H1 (cell line): ENCODE measurements at regions not wholly inside any gene's neighbourhood (a gene's known extent, or its start where the extent isn't known, plus 50 kb on each side); places are given as distances from the start of the nearest gene placed in this dataset.

ENCODE experiments used
- ATF3 ChIP-seq: IDR thresholded peaks from 2 replicates; pipeline ENCODE4 v1.6.1; 2011; ENCODE audit warnings: low read depth, mild to moderate bottlenecking, low read length; ENCODE audit not compliant: insufficient read depth
- CEBPB ChIP-seq: IDR thresholded peaks from 2 replicates; pipeline ENCODE4 v1.6.1; 2012; ENCODE audit warnings: low read depth, low read length
- CHD2 ChIP-seq: IDR thresholded peaks from 2 replicates; pipeline ENCODE4 v1.6.1; 2012; ENCODE audit warnings: low read length, improper control_type of control experiment
- CTCF ChIP-seq, 3 experiments: IDR thresholded peaks; 1 replicate in 2 of 3; 2 replicates in 1 of 3; pipeline versions ENCODE4 v1.5.1 to v1.6.1; 2011; ENCODE audit warnings: low read length in 3 of 3, mild to moderate bottlenecking in 3 of 3, inconsistent platforms in 2 of 3, low read depth in 1 of 3, moderate library complexity in 1 of 3; ENCODE audit not compliant: insufficient read depth in 1 of 3; ENCODE audit errors: control extremely low read depth in 1 of 3
- EGR1 ChIP-seq: IDR thresholded peaks from 2 replicates; pipeline ENCODE4 v1.6.1; 2011; ENCODE audit warnings: low read depth, low read length, borderline replicate concordance
- EZH2 ChIP-seq: fragments of 200-600 bp; sonication (generic); IDR thresholded peaks from 2 replicates; pipeline ENCODE4 v1.7.1; 2012; ENCODE audit warnings: low read depth, mild to moderate bottlenecking, moderate library complexity, low read length, inconsistent platforms; ENCODE audit not compliant: severe bottlenecking
- HDAC2 ChIP-seq, 2 experiments: fragments of 300-600 bp in 1 of 2; sonication (generic) in 1 of 2; IDR thresholded peaks; 2 replicates each; pipeline ENCODE4 v1.6.1; 2011 to 2012; ENCODE audit warnings: low read depth in 2 of 2, low read length in 2 of 2, mild to moderate bottlenecking in 2 of 2, moderate library complexity in 2 of 2, borderline replicate concordance in 1 of 2, inconsistent platforms in 1 of 2
- JUND ChIP-seq: IDR thresholded peaks from 2 replicates; pipeline ENCODE4 v1.6.1; 2011; ENCODE audit warnings: mild to moderate bottlenecking, improper control_type of control experiment, low read length
- MAFK ChIP-seq: IDR thresholded peaks from 2 replicates; pipeline ENCODE4 v1.6.1; 2012; ENCODE audit warnings: low read depth, mild to moderate bottlenecking, improper control_type of control experiment, low read length
- POLR2A ChIP-seq, 2 experiments: IDR thresholded peaks; 1 replicate in 1 of 2; 2 replicates in 1 of 2; pipeline ENCODE4 v1.6.1; 2011; ENCODE audit warnings: low read depth in 2 of 2, low read length in 2 of 2, mild to moderate bottlenecking in 2 of 2; ENCODE audit errors: control extremely low read depth in 1 of 2
- RAD21 ChIP-seq, 2 experiments: IDR thresholded peaks in 1 of 2; conservative IDR thresholded peaks in 1 of 2; 2 replicates each; pipeline ENCODE4 v1.6.1; 2011; ENCODE audit warnings: low read depth in 2 of 2, low read length in 2 of 2, improper control_type of control experiment in 1 of 2, inconsistent platforms in 1 of 2, mild to moderate bottlenecking in 1 of 2, moderate library complexity in 1 of 2
- SIN3A ChIP-seq, 2 experiments: IDR thresholded peaks in 1 of 2; conservative IDR thresholded peaks in 1 of 2; 2 replicates each; pipeline ENCODE4 v1.6.1; 2011 to 2012; ENCODE audit warnings: low read length in 2 of 2, improper control_type of control experiment in 1 of 2, low read depth in 1 of 2, mild to moderate bottlenecking in 1 of 2
- TAF1 ChIP-seq: IDR thresholded peaks from 2 replicates; pipeline ENCODE4 v1.6.1; 2011; ENCODE audit warnings: mild to moderate bottlenecking, low read depth, low read length

GRCh38 chr17:27384261-27384701 is 72.0 kb upstream of the KSR1 start:
- TF ChIP-seq ATF3 (no peak), CTCF (IDR thresholded peaks at IDR 0.05; ENCODE audit: control extremely low read depth in 1 of 3, insufficient read depth in 1 of 3, low read depth in 1 of 3, low read length in 3 of 3) (no peak), MAFK (no peak), CEBPB (no peak), HDAC2 (IDR thresholded peaks at IDR 0.05; ENCODE audit: borderline replicate concordance in 1 of 2, low read depth in 2 of 2, low read length in 2 of 2) (no peak), EZH2 (no peak), POLR2A (IDR thresholded peaks at IDR 0.05; ENCODE audit: control extremely low read depth in 1 of 2, low read depth in 2 of 2, low read length in 2 of 2) (no peak), EGR1 (no peak), SIN3A (conservative IDR thresholded peaks at IDR 0.05 in 1 of 2, IDR thresholded peaks at IDR 0.05 in 1 of 2; ENCODE audit: low read depth in 1 of 2, low read length in 2 of 2) (no peak), JUND (no peak), RAD21 (IDR thresholded peaks at IDR 0.05 in 1 of 2, conservative IDR thresholded peaks at IDR 0.05 in 1 of 2; ENCODE audit: low read depth in 2 of 2, low read length in 2 of 2) (no peak), CHD2 (no peak), TAF1 (no peak)
